Sigmoid colon (tissue), 6 donors: ENCODE measurements at regions not wholly inside any gene's neighbourhood (a gene's known extent, or its start where the extent isn't known, plus 50 kb on each side); places are given as distances from the start of the nearest gene placed in this dataset.

Experiments
- DNase-seq: peaks from one replicate; pipeline ENCODE4 v3.0.0-alpha.2; 2019
- H3K27ac ChIP-seq, 4 donors: fragments of 200-600 bp; sonication (generic); one replicate each; pipeline ENCODE4 v1.5.1; 2016 to 2019; ENCODE audit warnings: mild to moderate bottlenecking in 1 of 4
- H3K27me3 ChIP-seq, 3 donors: fragments of 200-600 bp; sonication (generic); one replicate each; pipeline ENCODE4 v1.5.1; 2019; ENCODE audit warnings: mild to moderate bottlenecking in 1 of 3
- H3K36me3 ChIP-seq, 4 donors: fragments of 200-600 bp; sonication (generic); one replicate each; pipeline ENCODE4 v1.5.1; 2016 to 2019
- H3K4me1 ChIP-seq, 4 donors: fragments of 200-600 bp; sonication (generic); one replicate each; pipeline ENCODE4 v1.5.1; 2017 to 2019
- H3K4me3 ChIP-seq, 4 donors: fragments of 200-600 bp; sonication (generic); one replicate each; pipeline ENCODE4 v1.5.1; 2017 to 2019; ENCODE audit warnings: mild to moderate bottlenecking in 2 of 4, moderate library complexity in 1 of 4
- H3K9me3 ChIP-seq, 4 donors: fragments of 200-600 bp in 3 of 4; sonication (generic) in 3 of 4; one replicate each; pipeline versions ENCODE4 v1.5.1 to v1.6.1; 2013 to 2019
- EP300 ChIP-seq, 4 donors: sonication (generic); formaldehyde crosslinking; IDR thresholded peaks; one replicate each; pipeline ENCODE4 v1.6.1; 2017; ENCODE audit warnings: antibody characterized with exemption in 4 of 4
- POLR2A ChIP-seq, 2 donors: fragments of 450-650 bp; IDR thresholded peaks; one replicate each; pipeline ENCODE4 v1.6.1; 2016; ENCODE audit warnings: antibody characterized with exemption in 2 of 2, mild to moderate bottlenecking in 2 of 2, moderate library complexity in 2 of 2
- POLR2AphosphoS5 ChIP-seq, 4 donors: sonication (generic); formaldehyde crosslinking; IDR thresholded peaks; one replicate each; pipeline ENCODE4 v1.6.1; 2017; ENCODE audit warnings: antibody characterized with exemption in 4 of 4
- WGBS, 2 donors: extraction: QIAGEN DNeasy Blood & Tissue Kit; methylation state at CpG; one replicate each; pipeline ENCODE4 v1.1.7; 2013; 5-methylcytosine and 5-hydroxymethylcytosine counted together
- intact Hi-C: fragments of 100-400 bp; cut with DNase I; formaldehyde crosslinking; loops from one replicate; pipeline ENCODE4 v1.15.1; 2023
- TF ChIP-seq, protein P1 (sequence below), 4 experiments: fragments of 450-650 bp in 3 of 4; fragments of 200-600 bp in 1 of 4; IDR thresholded peaks; one replicate each; pipeline ENCODE4 v1.5.1; 2016 to 2019; ENCODE audit warnings: antibody characterized with exemption in 4 of 4, mild to moderate bottlenecking in 3 of 4, moderate library complexity in 2 of 4
- donor health status: healthy with polysubstance abuse.
- donor health status: healthy.

DNA sequence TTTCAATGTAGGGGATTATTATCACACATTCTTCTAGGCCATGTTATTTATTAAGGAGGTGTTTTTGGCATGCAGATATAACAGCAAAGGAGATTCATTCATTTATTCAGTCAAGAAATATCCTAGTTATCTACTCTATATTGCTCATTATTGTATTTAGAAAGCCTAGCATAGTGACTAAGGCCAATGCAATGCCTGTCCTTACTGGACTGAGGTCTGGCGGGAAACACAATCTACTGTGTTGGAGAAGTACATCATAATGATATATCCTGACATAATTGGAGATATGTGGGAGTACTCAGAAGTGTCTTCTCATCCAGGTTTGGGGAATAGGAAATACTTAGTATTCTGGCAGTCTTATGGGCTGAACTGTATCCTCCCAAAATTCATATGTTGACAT, 421.5 kb upstream of the USP24 start:
- no peak for DNase-seq
- Histone ChIP-seq H3K9me3 (no peaks in the 10 kb centered on the region), H3K27ac (peak overlapping the region in 1 of 4 donors; percentile 59), H3K4me3 (no peak overlapping the region), H3K27me3 (no peaks in the 10 kb centered on the region), H3K4me1 (peaks cover 0 to 13% (median 3%) of the 10 kb centered on the region in 4 donors), H3K36me3 (no peaks in the 10 kb centered on the region)
- WGBS, 2 donors: 96 to 97% methylated on average over 1 of the region's 1 CpG
- TF ChIP-seq POLR2AphosphoS5 (IDR thresholded peaks at IDR 0.05) (no peak), EP300 (IDR thresholded peaks at IDR 0.05) (no peak), POLR2A (IDR thresholded peaks at IDR 0.05) (no peak)
- TF ChIP-seq, protein P1, sequence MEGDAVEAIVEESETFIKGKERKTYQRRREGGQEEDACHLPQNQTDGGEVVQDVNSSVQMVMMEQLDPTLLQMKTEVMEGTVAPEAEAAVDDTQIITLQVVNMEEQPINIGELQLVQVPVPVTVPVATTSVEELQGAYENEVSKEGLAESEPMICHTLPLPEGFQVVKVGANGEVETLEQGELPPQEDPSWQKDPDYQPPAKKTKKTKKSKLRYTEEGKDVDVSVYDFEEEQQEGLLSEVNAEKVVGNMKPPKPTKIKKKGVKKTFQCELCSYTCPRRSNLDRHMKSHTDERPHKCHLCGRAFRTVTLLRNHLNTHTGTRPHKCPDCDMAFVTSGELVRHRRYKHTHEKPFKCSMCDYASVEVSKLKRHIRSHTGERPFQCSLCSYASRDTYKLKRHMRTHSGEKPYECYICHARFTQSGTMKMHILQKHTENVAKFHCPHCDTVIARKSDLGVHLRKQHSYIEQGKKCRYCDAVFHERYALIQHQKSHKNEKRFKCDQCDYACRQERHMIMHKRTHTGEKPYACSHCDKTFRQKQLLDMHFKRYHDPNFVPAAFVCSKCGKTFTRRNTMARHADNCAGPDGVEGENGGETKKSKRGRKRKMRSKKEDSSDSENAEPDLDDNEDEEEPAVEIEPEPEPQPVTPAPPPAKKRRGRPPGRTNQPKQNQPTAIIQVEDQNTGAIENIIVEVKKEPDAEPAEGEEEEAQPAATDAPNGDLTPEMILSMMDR (IDR thresholded peaks at IDR 0.05): no peak
- intact Hi-C loops: no loop called here

DNA sequence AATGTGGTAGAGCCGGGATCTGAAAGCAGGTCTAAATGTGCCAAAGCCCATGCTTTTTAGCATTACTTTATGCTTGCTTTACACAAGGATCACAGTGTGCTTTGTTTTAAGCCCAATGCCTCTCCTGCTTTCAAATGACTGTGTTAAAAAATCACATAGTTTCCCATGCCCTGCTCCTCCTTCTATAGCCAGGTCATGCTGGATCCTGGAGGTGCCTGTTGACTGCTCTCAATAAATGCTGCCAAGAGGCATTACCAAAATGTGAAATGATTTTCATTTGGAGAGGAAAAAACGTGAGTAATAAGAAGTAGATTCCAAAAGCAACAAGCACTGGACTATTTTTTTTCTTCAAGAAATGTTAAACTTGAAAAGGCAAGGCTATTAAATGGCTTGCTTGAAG, 420.7 kb upstream of the USP24 start:
- no peak for TF ChIP-seq POLR2A (IDR thresholded peaks at IDR 0.05)
- TF ChIP-seq EP300 (IDR thresholded peaks at IDR 0.05): no peak
- no peak for TF ChIP-seq POLR2AphosphoS5 (IDR thresholded peaks at IDR 0.05)
- TF ChIP-seq, protein P1 (IDR thresholded peaks at IDR 0.05): no peak
- Histone ChIP-seq H3K4me3 (no peak overlapping the region), H3K27ac (peak overlapping the region in 1 of 4 donors; percentile 59), H3K9me3 (no peaks in the 10 kb centered on the region), H3K27me3 (no peaks in the 10 kb centered on the region), H3K4me1 (peaks cover 0 to 5% (median 0%) of the 10 kb centered on the region in 4 donors), H3K36me3 (no peaks in the 10 kb centered on the region)
- intact Hi-C loops: no loop called here
- no peak for DNase-seq
- WGBS, 2 donors: 44 to 49% methylated on average over 2 of the region's 2 CpGs

DNA sequence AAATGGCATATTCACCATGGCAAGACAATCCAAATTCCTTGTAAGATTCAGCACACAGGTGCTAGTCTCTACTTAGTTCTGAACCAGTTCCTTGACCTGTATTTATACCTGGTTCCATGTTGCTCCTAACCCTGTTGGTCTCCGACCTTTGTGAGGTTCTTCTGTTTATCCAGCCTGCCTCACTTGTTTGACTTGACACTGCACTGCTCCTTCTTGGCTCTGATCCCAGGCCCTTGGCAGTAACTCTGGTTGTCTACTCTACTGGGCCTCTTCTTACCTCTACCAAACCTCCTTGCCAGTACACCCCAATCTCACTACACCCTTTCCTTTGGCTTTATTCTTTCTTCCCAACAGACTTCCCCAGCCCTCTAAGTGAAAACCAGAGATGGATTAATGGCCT, 419.4 kb upstream of the USP24 start:
- TF ChIP-seq EP300 (IDR thresholded peaks at IDR 0.05) (no peak), POLR2A (IDR thresholded peaks at IDR 0.05) (no peak), POLR2AphosphoS5 (IDR thresholded peaks at IDR 0.05) (no peak)
- TF ChIP-seq, protein P1 (IDR thresholded peaks at IDR 0.05): no peak
- 27 to 77% methylated on average over 1 of the region's 1 CpG for WGBS, 2 donors
- Histone ChIP-seq H3K36me3 (no peaks in the 10 kb centered on the region), H3K4me3 (no peak overlapping the region), H3K9me3 (no peaks in the 10 kb centered on the region), H3K4me1 (no peaks in the 10 kb centered on the region), H3K27me3 (no peaks in the 10 kb centered on the region), H3K27ac (peak overlapping the region in 1 of 4 donors; percentile 59)
- DNase-seq: no peak
- intact Hi-C loops: no loop called here

- TF ChIP-seq POLR2AphosphoS5 (IDR thresholded peaks at IDR 0.05): no peak
- no peak for TF ChIP-seq POLR2A (IDR thresholded peaks at IDR 0.05)
- TF ChIP-seq, protein P1 (IDR thresholded peaks at IDR 0.05): no peak
- no peaks in the 10 kb centered on the region for H3K36me3 ChIP-seq
- no peak for DNase-seq
- H3K27ac ChIP-seq: peak overlapping the region in 2 of 4 donors; percentile 13 to 62
- H3K9me3 ChIP-seq: no peaks in the 10 kb centered on the region
- H3K4me1 ChIP-seq: no peaks in the 10 kb centered on the region
- H3K27me3 ChIP-seq: no peaks in the 10 kb centered on the region
- H3K4me3 ChIP-seq: no peak overlapping the region
- WGBS, 2 donors: 85 to 87% methylated on average over 2 of the region's 2 CpGs
- intact Hi-C loops: no loop called here
Observed at GRCh38 chr1:55632906-55633305, 417.7 kb upstream of the USP24 start.

DNA sequence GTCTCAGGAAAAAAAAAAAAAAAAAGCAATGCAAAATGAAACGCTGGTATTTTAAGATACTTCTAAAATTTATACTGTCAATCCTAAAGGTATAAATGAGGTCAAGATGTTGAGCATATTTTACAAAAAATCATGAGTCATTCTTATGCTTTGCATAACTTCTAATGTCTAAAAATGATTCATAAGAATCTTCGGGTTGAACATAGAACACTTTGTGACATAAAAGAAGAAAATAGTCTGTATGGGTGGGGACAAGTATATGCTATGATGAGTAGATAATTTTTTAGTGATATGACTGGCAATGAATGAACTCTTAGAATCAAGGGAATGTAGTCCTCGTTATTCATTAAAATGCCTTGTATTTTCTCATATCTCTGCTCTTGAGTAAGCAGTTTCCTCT, 416.9 kb upstream of the USP24 start:
- Histone ChIP-seq H3K9me3 (no peaks in the 10 kb centered on the region), H3K36me3 (no peaks in the 10 kb centered on the region), H3K27me3 (no peaks in the 10 kb centered on the region), H3K27ac (peak overlapping the region in 2 of 4 donors; percentile 13 to 62), H3K4me3 (no peak overlapping the region), H3K4me1 (no peaks in the 10 kb centered on the region)
- no peak for DNase-seq
- WGBS, 2 donors: 46 to 71% methylated on average over 3 of the region's 3 CpGs
- TF ChIP-seq POLR2AphosphoS5 (IDR thresholded peaks at IDR 0.05): peak in 2 of 4 donors; percentile 22 to 32
- TF ChIP-seq, protein P1 (IDR thresholded peaks at IDR 0.05): no peak
- intact Hi-C loops: no loop called here
